GM12873 (cell line): ENCODE measurements at regions not wholly inside any gene's neighbourhood (a gene's known extent, or its start where the extent isn't known, plus 50 kb on each side); places are given as distances from the start of the nearest gene placed in this dataset.

ENCODE experiments used
- CTCF ChIP-seq: IDR thresholded peaks from 2 replicates; pipeline ENCODE4 v1.5.1; 2012; ENCODE audit warnings: low read depth, mild to moderate bottlenecking, moderate library complexity, low read length, control low read depth; ENCODE audit not compliant: insufficient read depth; ENCODE audit errors: missing control alignments

GRCh38 chrX:93598076-93598475 is 75.3 kb downstream of the NAP1L3 start:
- TF ChIP-seq CTCF: no peak

- no peak for TF ChIP-seq CTCF
Measured at GRCh38 chrX:93594780-93595179, 78.6 kb downstream of the NAP1L3 start.

- no peak for TF ChIP-seq CTCF
Measured at GRCh38 chrX:93593966-93594365, 79.4 kb downstream of the NAP1L3 start.

- TF ChIP-seq CTCF: no peak
Measured at GRCh38 chrX:93591398-93591797, 82.0 kb downstream of the NAP1L3 start.

- TF ChIP-seq CTCF: no peak
Measured at GRCh38 chrX:93585661-93586060, 87.7 kb downstream of the NAP1L3 start.

- no peak for TF ChIP-seq CTCF
Measured at GRCh38 chrX:93580634-93581033, 92.7 kb downstream of the NAP1L3 start.

GRCh38 chrX:93538575-93538974 is 134.8 kb downstream of the NAP1L3 start:
- TF ChIP-seq CTCF: peak; percentile 16
